Activated T-cell treated with anti-CD3 and anti-CD28 coated beads, Interleukin-2, amount 50 U/mL, for 4 hours (primary cell): ENCODE measurements at regions not wholly inside any gene's neighbourhood (a gene's known extent, or its start where the extent isn't known, plus 50 kb on each side); places are given as distances from the start of the nearest gene placed in this dataset.

Experiments
- ATAC-seq, 2 donors: fragments of 200-7000 bp; cut with Tn5 transposase; one replicate each; pipeline ENCODE4 v1.10.0; 2021
- DNase-seq: peaks from one replicate; pipeline ENCODE4 v3.0.0-alpha.2; 2020
- H3K27me3 Mint-ChIP-seq: one replicate; pipeline ENCODE4 v1.8.0; 2021; ENCODE audit warnings: low read depth, mixed read lengths
- H3K36me3 Mint-ChIP-seq: one replicate; pipeline ENCODE4 v1.8.0; 2022; ENCODE audit warnings: mixed read lengths; ENCODE audit not compliant: insufficient read depth
- H3K4me1 Mint-ChIP-seq: one replicate; pipeline ENCODE4 v1.8.0; 2021; ENCODE audit warnings: low read depth, mixed read lengths
- H3K4me3 Mint-ChIP-seq: one replicate; pipeline ENCODE4 v1.8.0; 2021; ENCODE audit warnings: mild to moderate bottlenecking, moderate library complexity, mixed read lengths
- H3K9me3 Mint-ChIP-seq: one replicate; pipeline ENCODE4 v1.8.0; 2021; ENCODE audit warnings: mixed read lengths

DNA sequence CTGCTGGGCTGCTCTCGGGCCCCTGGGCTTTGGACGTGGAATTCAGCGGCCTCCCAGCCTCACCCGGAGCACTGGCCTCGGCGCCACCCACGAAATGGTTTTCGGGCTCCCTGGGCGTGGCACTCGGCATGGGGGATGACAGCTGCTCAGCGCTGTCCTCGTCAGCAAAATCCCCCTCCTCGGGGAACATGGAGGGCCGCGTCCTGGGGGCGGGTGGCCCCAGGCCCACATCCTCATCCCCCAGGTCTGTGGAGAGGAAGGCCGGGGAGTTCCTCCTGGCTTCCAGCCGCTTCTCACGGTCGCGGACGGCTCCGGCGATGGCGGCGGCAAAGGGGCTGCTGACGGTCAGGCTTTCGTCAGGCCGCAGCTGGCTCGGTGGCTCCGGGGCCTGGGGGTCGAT is 88.4 kb downstream of the CTTN start:
- DNase-seq = no peak
- Mint-ChIP-seq H3K9me3 (peaks cover 5% of the 10 kb centered on the region), H3K4me1 (no peaks in the 10 kb centered on the region), H3K36me3 (no peaks in the 10 kb centered on the region), H3K4me3 (no peak overlapping the region), H3K27me3 (no peaks in the 10 kb centered on the region)
- ATAC-seq = no peak

DNA sequence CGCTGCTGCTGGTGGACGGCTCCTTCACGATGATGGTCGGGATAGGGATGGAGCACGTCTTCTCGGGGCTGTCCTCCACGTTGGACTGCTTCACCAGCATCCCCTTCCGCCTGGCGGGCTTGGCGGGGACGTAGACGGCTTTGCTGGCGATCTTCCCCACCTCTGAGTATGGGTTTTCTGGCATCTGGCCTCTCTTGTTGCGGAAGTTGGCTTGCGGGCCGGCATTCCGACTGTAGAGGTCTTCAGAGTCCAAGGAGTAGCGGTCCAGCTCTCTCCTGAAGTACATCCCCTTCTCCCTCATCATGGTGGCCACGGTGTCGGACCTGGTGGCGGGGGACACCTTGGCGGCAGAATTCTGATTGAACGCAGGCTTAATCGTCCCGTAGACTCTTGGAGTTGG is 88.8 kb downstream of the CTTN start:
- Mint-ChIP-seq H3K4me3 (no peak overlapping the region), H3K27me3 (no peaks in the 10 kb centered on the region)

DNA sequence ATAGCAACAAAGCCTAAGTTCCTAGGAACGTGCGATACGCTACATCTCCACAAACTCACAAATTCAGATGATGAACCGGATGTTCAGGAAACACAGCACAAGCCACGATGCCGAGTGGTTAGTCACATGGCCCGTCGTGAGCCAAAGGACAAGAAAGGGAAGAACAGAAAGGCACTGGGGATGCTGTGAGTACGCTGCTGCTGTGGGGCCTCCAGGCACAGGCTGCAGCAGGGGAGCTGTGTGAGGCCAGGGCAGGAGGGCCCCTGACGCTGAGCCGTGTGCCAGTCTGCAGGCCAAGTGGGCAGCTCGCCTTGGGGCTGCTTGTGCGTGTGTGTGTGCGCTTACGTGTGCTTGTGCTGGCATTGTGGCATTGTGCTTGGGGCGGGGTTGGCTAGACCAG is 89.4 kb downstream of the CTTN start:
- ATAC-seq = no peak
- Mint-ChIP-seq H3K4me3 (no peak overlapping the region), H3K9me3 (peaks cover 5% of the 10 kb centered on the region), H3K4me1 (no peaks in the 10 kb centered on the region), H3K36me3 (no peaks in the 10 kb centered on the region), H3K27me3 (no peaks in the 10 kb centered on the region)
- DNase-seq = no peak

More for the DNA sequence above, 88.8 kb downstream of the CTTN start:
- DNase-seq (no peak), ATAC-seq (no peak)
- Mint-ChIP-seq H3K9me3 (peaks cover 5% of the 10 kb centered on the region), H3K4me1 (no peaks in the 10 kb centered on the region), H3K36me3 (no peaks in the 10 kb centered on the region)

DNA sequence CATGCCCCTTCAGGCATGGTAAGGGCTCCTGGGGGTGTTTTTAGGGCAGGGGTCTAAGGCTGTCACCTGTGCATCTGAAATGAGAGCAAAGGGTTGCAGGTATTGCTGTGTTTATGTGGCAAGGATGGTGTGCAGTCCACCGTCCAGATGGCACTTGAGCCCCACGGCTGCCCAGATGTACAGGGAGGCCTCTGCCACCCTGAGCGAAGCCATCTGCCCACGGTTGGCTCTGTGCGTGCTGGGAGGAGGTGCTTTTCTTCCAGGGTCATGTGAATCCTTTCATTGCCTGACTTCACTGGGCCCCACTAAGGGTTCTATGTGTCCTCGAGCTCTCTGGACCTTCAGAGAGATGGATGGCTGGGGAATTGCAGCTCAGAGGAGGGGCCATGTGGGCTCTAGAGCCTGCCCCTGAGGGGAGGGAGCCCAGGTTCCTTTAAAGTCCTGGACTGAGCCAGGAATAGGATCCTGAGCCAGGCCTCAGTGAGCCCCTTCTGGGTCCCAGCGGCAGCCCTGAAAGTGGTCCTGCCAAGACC is 89.9 kb downstream of the CTTN start:
- no peaks in the 10 kb centered on the region for H3K27me3 Mint-ChIP-seq
- peaks cover 5% of the 10 kb centered on the region for H3K9me3 Mint-ChIP-seq
- H3K36me3 Mint-ChIP-seq = no peaks in the 10 kb centered on the region
- H3K4me1 Mint-ChIP-seq = no peaks in the 10 kb centered on the region
- no peak for ATAC-seq
- DNase-seq = no peak
- no peak overlapping the region for H3K4me3 Mint-ChIP-seq

DNA sequence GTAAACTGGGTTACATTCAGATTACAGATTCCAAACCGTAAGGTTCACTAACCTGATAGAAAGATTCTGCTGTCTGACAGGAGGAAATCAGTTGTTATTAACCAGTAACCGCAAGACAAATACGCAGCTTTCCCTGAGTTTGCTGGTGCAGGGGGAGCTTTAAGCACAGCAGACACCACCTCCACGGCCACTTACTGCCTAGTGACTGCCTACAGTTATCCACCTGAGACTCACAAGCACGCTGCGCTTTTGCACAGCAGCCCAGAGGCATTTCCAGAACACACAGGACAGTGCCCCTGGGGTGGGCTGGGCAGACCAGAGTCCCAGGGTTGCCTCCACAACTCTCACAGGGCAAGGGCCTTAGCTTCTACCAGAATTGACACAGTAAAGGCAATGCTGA is 90.9 kb downstream of the CTTN start:
- DNase-seq (no peak), ATAC-seq (no peak)
- Mint-ChIP-seq H3K4me3 (no peak overlapping the region), H3K9me3 (peaks cover 5% of the 10 kb centered on the region), H3K27me3 (no peaks in the 10 kb centered on the region), H3K36me3 (no peaks in the 10 kb centered on the region), H3K4me1 (no peaks in the 10 kb centered on the region)

DNA sequence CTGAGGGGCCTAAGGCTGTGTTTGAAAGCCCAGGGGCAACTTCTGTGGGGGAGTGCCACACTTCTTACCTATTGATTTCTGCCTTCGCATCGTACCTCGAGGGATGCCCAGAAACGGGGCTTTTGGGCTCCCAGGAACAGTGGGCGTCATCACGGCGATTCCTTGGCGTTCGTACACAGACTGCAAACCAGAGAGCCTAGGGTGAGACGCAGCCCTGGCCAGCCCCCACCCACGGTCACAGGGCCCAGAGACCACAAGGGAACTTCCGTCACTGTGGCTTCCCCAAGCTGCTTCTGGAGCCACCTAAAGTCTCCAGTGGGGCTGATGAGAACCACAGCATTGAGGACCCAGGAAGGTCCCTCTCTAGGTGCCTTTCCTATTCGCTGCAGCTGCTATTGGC is 91.9 kb downstream of the CTTN start:
- Mint-ChIP-seq H3K4me1 (no peaks in the 10 kb centered on the region), H3K4me3 (no peak overlapping the region), H3K9me3 (peaks cover 5% of the 10 kb centered on the region), H3K36me3 (no peaks in the 10 kb centered on the region), H3K27me3 (no peaks in the 10 kb centered on the region)
- ATAC-seq = no peak
- DNase-seq = no peak

DNA sequence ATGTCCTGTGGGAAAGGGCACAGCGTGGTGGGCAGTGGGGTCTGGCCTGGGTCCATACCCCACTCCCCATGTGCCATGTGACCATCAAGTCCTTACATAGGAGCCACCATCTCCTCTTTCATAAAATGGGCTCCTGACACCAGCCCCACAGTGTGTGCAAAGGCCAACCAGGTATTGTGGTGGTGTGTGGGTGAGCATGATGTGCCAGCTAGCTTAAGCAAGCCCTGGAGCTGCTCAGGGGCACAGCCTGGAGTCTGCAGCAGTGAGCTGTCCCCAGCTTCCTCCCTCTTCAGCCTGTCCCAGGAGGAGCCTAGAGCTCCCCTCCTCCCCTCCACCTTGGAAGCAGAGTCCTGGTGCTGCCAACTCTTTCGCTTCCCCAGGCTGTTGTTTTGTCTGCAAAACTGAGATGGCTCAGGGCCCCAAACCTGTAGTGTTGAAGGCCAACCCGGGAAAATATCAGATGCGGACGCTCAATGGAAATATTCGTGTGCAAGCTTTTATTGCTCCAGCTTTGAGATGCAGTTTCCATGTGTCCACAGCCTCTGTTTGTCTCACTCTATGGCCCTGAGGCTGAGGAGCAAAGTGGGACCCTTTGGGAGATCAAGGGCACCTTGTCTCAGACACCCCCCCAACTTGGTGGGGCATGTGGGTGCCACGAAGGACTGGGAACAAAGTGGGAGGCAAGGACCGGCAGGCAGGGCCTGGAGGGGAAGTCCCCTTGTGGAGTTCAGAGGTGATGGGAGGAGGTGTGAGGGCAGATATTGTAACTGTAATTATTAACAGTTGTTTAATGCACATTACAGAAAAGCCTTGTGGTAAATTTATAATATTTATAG is 92.6 kb downstream of the CTTN start:
- no peak overlapping the region for H3K4me3 Mint-ChIP-seq
- ATAC-seq (no peak), DNase-seq (no peak)
- H3K36me3 Mint-ChIP-seq = no peaks in the 10 kb centered on the region
- H3K9me3 Mint-ChIP-seq = peaks cover 5% of the 10 kb centered on the region
- no peaks in the 10 kb centered on the region for H3K27me3 Mint-ChIP-seq
- H3K4me1 Mint-ChIP-seq = no peaks in the 10 kb centered on the region

DNA sequence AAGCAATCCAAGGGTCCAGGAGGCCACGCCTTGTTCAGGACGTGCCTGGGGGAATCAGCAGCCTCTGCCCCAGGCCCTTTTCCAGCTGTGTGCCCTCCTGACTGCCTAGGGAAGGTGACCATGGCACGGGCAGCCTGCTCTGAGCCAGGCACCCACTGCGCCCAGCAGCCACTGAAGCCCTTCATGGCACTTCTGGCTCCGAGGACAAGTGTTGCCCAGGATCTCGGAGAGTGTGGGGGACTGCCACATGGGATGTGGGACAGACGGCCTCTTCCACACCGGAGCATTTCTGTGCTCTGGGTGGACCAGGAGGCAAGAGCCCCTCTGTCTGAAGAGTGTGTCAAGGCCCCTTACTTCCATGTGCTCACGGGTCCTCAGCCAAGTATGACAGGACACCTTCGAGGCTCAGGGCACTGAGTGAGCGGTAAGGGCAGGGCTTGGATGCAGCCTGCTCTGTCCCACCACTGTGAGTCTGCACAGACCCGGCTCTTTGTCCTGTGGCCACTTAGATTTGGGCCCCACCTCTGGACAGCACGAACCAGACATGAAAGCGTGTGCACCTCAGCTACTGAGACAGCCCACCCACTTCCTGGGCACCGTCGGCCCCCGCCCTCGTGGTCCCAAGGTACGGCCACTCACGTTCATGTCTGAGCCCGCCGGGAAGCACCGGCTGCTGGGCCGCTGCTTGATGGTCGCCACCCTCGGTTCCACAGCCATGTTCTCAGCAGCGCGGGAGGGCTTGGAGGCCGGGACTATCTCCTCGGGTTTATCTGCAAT is 93.6 kb downstream of the CTTN start:
- DNase-seq = no peak
- Mint-ChIP-seq H3K9me3 (peaks cover 5% of the 10 kb centered on the region), H3K4me1 (no peaks in the 10 kb centered on the region), H3K27me3 (no peaks in the 10 kb centered on the region), H3K4me3 (no peak overlapping the region), H3K36me3 (no peaks in the 10 kb centered on the region)
- no peak for ATAC-seq

GRCh38 chr11:70493089-70493474 is 94.8 kb downstream of the CTTN start:
- H3K4me3 Mint-ChIP-seq = no peak overlapping the region
- H3K4me1 Mint-ChIP-seq = no peaks in the 10 kb centered on the region
- no peak for DNase-seq
- no peak for ATAC-seq
- peaks cover 5% of the 10 kb centered on the region for H3K9me3 Mint-ChIP-seq
- H3K36me3 Mint-ChIP-seq = no peaks in the 10 kb centered on the region
- no peaks in the 10 kb centered on the region for H3K27me3 Mint-ChIP-seq

- H3K4me1 Mint-ChIP-seq = no peaks in the 10 kb centered on the region
These were observed 95.6 kb downstream of the CTTN start for GRCh38 chr11:70493891-70494290.

GRCh38 chr11:70494559-70495350 is 96.4 kb downstream of the CTTN start:
- Mint-ChIP-seq H3K9me3 (peaks cover 5% of the 10 kb centered on the region), H3K36me3 (no peaks in the 10 kb centered on the region), H3K4me3 (no peak overlapping the region), H3K27me3 (no peaks in the 10 kb centered on the region), H3K4me1 (no peaks in the 10 kb centered on the region)
- ATAC-seq (no peak), DNase-seq (no peak)

More at GRCh38 chr11:70493891-70494290, 95.6 kb downstream of the CTTN start:
- H3K27me3 Mint-ChIP-seq = no peaks in the 10 kb centered on the region
- no peak overlapping the region for H3K4me3 Mint-ChIP-seq
- DNase-seq (no peak), ATAC-seq (no peak)
- H3K9me3 Mint-ChIP-seq = peaks cover 5% of the 10 kb centered on the region
- H3K36me3 Mint-ChIP-seq = no peaks in the 10 kb centered on the region

DNA sequence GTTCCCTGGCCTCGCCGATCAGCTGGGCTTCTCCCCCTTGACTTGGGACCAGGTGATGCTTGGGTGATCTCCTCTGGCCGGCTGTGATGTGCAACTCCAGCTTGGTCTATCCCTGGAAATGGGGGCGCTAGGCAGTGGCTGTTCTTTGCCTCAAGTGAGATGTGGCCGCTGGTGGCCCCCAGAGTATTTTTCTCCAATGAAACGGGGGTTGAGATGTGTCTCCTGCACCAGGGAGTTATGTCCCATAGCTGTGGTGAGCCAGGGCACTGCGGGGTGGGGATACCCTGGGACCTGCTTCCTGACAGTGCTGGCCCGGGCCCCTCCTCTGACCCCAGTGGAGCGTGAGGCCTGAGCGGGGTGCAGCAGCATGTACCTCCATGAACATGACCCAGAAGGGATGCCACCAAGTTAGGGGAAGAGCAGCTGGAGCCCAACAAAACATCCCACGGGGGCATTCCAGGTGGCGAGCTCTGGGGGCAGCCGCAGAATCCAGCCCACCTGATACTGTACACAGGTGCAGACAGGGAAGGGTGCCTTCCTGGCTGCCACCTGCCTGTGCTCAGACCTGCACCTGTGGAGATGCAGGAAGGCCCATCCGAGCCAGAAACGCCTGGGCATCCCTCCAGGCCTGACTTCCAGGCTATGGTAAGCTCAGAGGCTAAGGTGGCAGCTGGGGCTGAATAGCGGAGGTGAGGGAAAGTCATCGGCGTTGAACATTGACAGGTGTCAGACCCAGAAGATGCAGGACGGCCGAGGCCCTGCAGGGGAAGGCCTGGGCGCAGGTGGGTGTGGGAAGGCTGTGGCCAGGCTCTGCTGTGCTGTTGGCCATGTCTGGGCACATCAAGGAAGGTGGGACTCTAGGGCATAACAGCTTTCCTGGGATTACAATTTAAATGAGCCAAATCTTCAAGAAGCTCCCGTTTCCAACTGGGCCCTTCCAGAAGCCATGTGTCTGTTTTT is 97.3 kb downstream of the CTTN start:
- DNase-seq (no peak), ATAC-seq (no peak)
- Mint-ChIP-seq H3K27me3 (no peaks in the 10 kb centered on the region), H3K4me1 (no peaks in the 10 kb centered on the region), H3K4me3 (no peak overlapping the region), H3K9me3 (peaks cover 5% of the 10 kb centered on the region), H3K36me3 (no peaks in the 10 kb centered on the region)
